ENCODE measurements at regions not wholly inside any gene's neighbourhood (a gene's known extent, or its start where the extent isn't known, plus 50 kb on each side); places are given as distances from the start of the nearest gene placed in this dataset.
A peak's percentile ranks its signal among the peaks of the same experiment; 100 is the strongest.

DNA sequence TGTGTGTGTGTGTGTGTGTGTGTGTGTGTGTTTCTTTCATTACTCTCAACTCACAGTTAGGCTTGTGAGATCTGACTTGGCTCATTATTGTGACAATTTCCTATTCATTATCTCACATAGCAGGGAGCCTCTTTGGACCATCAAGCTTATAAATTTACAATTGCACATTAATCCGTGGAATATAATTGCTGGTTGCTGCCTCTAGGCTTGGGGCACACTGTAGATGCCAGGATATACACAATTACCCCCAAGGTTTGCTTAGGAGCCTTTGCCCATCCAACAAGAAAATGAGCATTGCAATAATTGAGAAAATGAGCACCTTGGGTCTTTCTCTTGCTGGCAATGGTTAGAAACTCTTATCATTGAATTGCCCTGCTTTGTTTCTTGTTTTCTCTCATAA is 161.6 kb upstream of the DMRTA1 start:
- FAIRE-seq (no peak), DNase-seq (ENCODE audit: low spot score) (no peak)

DNA sequence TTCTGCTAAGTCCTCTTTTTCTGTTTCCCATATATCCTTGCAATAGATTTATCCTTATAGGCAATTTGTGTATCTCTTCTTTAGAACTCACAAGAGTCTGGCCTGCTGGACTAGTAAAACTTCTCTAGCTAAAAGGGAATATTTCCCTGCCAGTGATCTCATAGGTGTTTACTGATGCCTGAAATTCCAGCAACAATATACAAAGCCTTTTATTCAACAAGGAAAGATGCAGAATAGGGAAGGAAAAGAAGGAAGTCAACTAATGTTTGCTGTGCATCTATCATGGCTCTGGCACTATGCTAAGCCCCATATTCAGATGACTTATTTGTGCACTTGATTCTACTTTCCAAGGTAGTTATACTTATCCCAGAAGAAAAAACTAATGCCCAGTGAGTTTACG is 160.0 kb upstream of the DMRTA1 start:
- DNase-seq (ENCODE audit: low spot score) = no peak
- FAIRE-seq = no peak

- FAIRE-seq (no peak), DNase-seq (ENCODE audit: low spot score) (no peak)
Measured at GRCh38 chr9:22288661-22289060, 158.0 kb upstream of the DMRTA1 start.

- DNase-seq (ENCODE audit: low spot score) = peak; percentile 46
- peak; percentile 57 for FAIRE-seq
Measured at GRCh38 chr9:22307013-22307711, 139.5 kb upstream of the DMRTA1 start.

DNA sequence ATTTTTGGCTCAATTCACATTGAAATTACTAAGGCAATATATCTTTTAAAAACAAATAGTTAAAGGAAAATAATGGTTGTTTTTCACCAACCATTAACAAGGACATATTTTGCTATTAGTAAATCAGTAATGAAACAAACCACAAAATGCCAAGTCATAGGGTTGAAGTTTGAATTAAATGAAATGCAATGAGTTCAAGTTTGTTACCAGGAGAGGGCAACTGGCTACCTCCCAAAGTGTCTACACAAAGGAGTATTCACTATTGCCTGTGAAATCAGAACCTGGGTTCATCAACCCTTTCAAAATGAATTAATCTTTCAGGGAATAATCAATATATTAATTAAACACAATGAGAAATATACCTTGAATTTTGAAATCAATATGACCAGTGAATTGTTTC is 138.4 kb upstream of the DMRTA1 start:
- DNase-seq (ENCODE audit: low spot score) = peak; percentile 64
- FAIRE-seq = peak; percentile 92

- DNase-seq (ENCODE audit: low spot score) (no peak), FAIRE-seq (no peak)
Measured at GRCh38 chr9:22316645-22317044, 130.0 kb upstream of the DMRTA1 start.

GRCh38 chr9:22331533-22331932 is 115.1 kb upstream of the DMRTA1 start:
- FAIRE-seq (no peak), DNase-seq (ENCODE audit: low spot score) (no peak)

DNA sequence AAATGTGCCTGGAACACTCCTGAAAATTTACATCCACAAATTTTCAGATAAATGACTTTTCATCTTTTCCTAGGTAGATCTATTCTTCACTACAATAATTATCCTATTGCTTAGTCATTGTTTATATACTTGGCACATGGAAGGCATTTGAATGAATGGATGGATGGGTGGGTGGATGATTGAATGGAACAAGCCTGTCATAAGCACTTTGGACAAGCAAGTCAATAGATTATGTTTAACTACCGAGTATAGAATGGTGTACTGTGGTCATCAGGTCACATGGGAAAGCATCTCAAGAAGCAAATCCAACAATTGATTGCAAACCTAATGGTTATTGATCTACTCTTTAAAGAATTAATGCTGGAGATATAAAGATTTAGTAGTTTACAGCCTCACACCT is 114.4 kb upstream of the DMRTA1 start:
- DNase-seq (ENCODE audit: low spot score) = no peak
- FAIRE-seq = no peak

- no peak for DNase-seq (ENCODE audit: low spot score)
Measured at GRCh38 chr9:22337261-22337660, 109.4 kb upstream of the DMRTA1 start.

GRCh38 chr9:22342491-22343217 is 104.0 kb upstream of the DMRTA1 start:
- DNase-seq (ENCODE audit: low spot score) (peak; percentile 75), FAIRE-seq (peak; percentile 86)

More at GRCh38 chr9:22337261-22337660, 109.4 kb upstream of the DMRTA1 start:
- FAIRE-seq = no peak

DNA sequence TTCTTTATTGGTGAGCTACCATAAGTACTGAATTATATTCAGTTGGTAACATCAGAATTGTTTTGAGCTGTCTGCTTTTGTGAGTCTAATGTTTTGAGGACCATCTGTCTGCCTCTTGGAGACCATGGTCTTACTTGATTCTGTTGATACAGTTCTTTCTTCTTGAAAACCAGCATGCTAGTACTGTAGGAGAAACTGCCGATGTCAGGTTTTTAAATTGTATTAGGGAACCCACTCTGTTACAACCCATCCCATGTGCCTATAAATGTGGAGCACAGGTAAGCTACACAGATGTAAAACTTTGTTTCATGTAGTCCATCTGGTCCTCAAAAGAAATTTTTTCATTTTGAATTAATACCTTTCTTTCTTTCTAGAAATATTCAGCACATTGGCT is 103.4 kb upstream of the DMRTA1 start:
- no peak for DNase-seq (ENCODE audit: low spot score)
- FAIRE-seq = no peak

DNA sequence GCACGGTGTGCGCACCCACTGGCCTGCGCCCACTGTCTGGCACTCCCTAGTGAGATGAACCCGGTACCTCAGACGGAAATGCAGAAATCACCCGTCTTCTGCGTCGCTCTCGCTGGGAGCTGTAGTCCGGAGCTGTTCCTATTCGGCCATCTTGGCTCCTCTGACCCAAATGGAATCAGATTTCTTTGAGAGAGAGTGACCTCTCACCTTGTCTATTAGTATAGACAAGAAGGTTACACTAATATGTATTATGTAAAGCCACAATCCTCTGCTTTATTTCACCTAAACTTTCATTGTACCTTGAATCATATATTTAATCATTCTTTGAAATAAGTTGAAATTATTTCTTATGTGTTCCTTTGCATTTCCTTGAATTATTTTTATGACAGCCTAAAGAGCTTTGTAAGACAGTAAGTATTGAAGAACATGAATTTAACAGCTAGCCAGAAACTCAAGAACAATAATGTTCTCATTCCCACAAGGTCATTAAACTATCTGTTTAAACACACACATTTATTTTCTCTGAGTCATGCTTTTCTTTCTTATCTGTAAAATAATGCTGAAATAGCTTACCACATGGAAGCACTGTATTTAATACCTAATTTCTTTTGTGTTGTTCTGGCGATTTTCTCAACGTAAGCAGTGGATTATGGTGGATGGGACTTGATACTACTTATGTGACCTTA is 91.8 kb upstream of the DMRTA1 start:
- DNase-seq (ENCODE audit: low spot score) (no peak), FAIRE-seq (peak; percentile 46)

- DNase-seq (ENCODE audit: low spot score) (no peak), FAIRE-seq (no peak)
Measured at GRCh38 chr9:22356985-22357384, 89.6 kb upstream of the DMRTA1 start.

DNA sequence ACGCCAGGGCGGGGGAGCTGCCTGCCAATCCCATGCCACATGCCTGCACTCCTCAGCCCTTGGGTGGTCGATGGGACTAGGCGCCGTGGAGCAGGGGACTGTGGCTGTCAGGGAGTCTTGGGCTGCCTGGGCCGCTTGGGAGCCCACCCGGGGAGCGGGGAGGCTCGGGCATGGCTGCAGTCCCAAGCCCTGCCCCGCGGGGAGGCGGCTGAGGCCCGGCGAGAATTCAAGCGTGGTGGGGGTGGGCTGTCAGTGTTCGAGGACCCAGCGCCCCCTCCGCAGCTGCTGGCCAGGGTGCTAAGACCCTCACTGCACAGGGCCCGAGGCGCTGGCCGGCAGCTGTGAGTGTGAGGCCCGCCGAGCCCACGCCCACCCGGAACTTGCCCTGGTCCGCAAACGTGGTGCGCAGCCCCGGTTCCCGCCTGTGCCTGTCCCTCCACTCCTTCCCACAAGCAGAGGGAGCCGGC is 83.2 kb upstream of the DMRTA1 start:
- FAIRE-seq (no peak), DNase-seq (ENCODE audit: low spot score) (no peak)

DNA sequence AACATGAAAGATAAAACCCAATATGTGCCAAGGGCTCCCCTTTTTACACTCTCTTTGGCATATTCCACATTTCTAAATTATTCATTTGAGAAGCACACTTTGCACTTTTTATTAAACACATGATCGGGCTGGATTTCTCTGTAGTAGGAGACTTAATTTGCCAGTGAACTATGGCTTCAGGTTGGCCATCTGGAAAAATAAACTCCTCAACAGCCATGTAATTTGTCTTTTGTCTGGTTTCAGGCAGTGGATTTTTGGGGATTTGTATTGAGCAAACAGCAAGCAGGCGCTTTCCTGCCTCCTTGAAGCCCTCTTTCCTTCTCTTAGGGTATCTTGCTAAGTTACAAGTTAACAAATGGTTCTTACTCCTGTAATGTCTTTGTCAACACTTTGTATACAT is 73.0 kb upstream of the DMRTA1 start:
- DNase-seq (ENCODE audit: low spot score) (no peak), FAIRE-seq (no peak)

DNA sequence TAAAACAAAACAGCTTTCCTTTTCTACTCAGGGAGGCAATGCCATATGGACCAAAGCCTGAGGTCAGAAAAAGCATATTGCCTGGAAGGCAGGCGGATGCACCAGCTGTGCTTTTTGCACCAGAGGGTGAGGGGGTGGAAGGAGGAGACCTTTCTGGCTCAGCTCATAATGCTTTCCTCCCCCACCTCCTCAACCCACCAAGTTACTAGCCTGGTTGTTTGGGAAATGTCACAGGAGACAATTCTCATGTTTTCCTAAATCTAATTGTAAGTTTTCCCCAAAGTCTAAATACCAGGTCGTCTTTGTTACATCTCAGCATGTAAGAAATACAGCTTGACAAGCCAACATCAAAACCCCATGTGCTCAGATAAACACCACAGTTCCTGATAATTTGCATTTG is 72.6 kb upstream of the DMRTA1 start:
- DNase-seq (ENCODE audit: low spot score) (no peak), FAIRE-seq (no peak)

DNA sequence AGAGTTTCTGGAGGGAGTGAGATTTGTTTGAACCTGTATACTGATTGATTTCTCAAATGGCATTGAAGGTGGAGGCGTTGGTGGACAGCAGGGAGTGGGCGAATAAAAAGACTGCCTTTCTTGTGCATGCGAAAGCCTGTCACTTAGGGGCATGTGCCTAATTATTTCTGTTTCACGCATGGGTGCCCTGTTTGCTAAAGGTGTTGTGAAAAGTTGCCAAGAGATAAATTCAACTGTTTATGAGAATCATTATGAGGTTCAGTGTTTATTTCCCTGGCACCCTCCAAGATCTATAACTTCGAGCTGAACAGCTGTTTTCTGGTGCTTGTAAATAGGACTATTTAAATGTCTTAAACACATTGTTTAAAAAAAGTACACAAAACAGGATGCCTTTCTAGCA is 67.4 kb upstream of the DMRTA1 start:
- no peak for FAIRE-seq

DNA sequence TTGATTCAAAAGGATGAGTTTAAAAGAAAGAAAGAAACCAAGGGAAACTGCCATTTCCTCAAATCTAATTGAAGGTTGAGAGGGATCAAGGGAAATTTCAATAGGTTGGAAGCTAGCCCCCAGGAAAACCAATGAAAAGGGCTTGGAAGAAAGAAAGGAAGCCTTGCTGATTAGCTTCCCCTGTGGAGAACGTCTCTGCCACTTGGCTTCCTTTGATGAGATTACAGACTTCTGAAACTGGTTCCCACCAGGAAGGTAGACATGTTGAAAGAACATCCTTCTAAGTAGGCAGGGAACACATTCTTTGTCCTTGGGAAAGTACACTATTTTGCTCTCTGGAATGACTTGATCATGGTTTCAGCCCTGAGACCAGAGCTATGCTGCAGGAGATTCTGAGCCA is 65.5 kb upstream of the DMRTA1 start:
- FAIRE-seq = no peak
- no peak for DNase-seq (ENCODE audit: low spot score)

More for the DNA sequence above, 67.4 kb upstream of the DMRTA1 start:
- DNase-seq (ENCODE audit: low spot score) = no peak

GRCh38 chr9:22382331-22382730 is 64.3 kb upstream of the DMRTA1 start:
- peak; percentile 77 for FAIRE-seq
- no peak for DNase-seq (ENCODE audit: low spot score)

GRCh38 chr9:22383718-22384117 is 62.9 kb upstream of the DMRTA1 start:
- FAIRE-seq (peak; percentile 93), DNase-seq (ENCODE audit: low spot score) (peak; percentile 71)

GRCh38 chr9:22389271-22389670 is 57.4 kb upstream of the DMRTA1 start:
- FAIRE-seq = no peak
- no peak for DNase-seq (ENCODE audit: low spot score)

- no peak for FAIRE-seq
- no peak for DNase-seq (ENCODE audit: low spot score)
Measured at GRCh38 chr9:22392523-22392922, 54.1 kb upstream of the DMRTA1 start.

Measured in RCC 7860 (cell line).